ENCODE measurements at regions not wholly inside any gene's neighbourhood (a gene's known extent, or its start where the extent isn't known, plus 50 kb on each side); places are given as distances from the start of the nearest gene placed in this dataset.
A peak's percentile ranks its signal among the peaks of the same experiment; 100 is the strongest.

DNA sequence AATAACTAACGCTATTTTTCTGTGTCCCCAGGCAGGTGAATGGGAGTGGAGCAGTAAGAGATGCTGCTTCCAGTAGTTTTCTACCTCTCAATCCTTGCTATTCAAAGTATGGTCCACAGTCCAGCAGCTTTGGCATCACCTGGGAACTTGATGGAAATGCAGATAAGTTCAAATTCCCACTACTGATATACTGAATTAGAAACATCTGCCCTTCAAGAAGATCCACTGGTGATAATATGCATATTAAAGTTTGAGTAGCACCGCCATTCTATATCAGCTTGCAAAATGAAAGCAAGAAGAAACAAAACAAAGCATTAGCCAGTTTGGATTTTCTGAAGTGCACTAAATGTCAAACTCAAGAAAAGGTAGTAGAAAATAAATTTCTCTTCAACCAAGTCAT, 906.2 kb upstream of the PCDH20 start:
- no peak overlapping the region for H3K4me3 ChIP-seq
- H3K27me3 ChIP-seq, result no peaks in the 10 kb centered on the region
- TF ChIP-seq POLR2A (IDR thresholded peaks at IDR 0.05) (no peak), EP300 (IDR thresholded peaks at IDR 0.05) (no peak), CTCF (IDR thresholded peaks at IDR 0.05) (no peak)
- no peak for DNase-seq (ENCODE audit: low spot score in 2 of 2)
- WGBS, 2 donors, result 83 to 89% methylated on average over 2 of the region's 2 CpGs
- H3K9me3 ChIP-seq, result no peaks in the 10 kb centered on the region
- no peaks in the 10 kb centered on the region for H3K4me1 ChIP-seq
- H3K36me3 ChIP-seq, result no peaks in the 10 kb centered on the region
- no peak overlapping the region for H3K27ac ChIP-seq

DNA sequence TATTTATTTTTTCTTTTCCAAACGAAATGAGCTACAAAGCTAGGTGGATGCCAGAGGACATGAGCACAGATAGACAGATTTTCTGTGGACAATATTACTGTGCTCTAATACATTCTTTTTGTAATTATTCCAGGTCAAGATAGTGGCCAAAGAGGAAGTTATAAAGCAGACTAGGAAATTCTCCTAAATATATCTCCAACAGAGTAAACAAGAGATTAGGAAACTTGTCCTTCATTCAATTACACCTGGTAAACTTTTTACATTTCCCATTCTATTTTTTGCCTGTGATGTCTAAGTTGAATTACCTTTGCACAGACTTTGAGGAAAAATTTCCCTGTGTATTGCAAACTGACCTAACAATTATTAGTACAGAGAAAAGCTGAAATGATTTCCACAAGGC, 905.5 kb upstream of the PCDH20 start:
- WGBS, 2 donors, result 22 to 24% methylated on average over 1 of the region's 1 CpG
- H3K9me3 ChIP-seq, result no peaks in the 10 kb centered on the region
- H3K4me3 ChIP-seq, result no peak overlapping the region
- no peak overlapping the region for H3K27ac ChIP-seq
- DNase-seq (ENCODE audit: low spot score in 2 of 2), result no peak
- no peaks in the 10 kb centered on the region for H3K36me3 ChIP-seq
- TF ChIP-seq POLR2A (IDR thresholded peaks at IDR 0.05), result no peak
- no peak for TF ChIP-seq EP300 (IDR thresholded peaks at IDR 0.05)
- no peak for TF ChIP-seq CTCF (IDR thresholded peaks at IDR 0.05)
- H3K4me1 ChIP-seq, result no peaks in the 10 kb centered on the region
- no peaks in the 10 kb centered on the region for H3K27me3 ChIP-seq

DNA sequence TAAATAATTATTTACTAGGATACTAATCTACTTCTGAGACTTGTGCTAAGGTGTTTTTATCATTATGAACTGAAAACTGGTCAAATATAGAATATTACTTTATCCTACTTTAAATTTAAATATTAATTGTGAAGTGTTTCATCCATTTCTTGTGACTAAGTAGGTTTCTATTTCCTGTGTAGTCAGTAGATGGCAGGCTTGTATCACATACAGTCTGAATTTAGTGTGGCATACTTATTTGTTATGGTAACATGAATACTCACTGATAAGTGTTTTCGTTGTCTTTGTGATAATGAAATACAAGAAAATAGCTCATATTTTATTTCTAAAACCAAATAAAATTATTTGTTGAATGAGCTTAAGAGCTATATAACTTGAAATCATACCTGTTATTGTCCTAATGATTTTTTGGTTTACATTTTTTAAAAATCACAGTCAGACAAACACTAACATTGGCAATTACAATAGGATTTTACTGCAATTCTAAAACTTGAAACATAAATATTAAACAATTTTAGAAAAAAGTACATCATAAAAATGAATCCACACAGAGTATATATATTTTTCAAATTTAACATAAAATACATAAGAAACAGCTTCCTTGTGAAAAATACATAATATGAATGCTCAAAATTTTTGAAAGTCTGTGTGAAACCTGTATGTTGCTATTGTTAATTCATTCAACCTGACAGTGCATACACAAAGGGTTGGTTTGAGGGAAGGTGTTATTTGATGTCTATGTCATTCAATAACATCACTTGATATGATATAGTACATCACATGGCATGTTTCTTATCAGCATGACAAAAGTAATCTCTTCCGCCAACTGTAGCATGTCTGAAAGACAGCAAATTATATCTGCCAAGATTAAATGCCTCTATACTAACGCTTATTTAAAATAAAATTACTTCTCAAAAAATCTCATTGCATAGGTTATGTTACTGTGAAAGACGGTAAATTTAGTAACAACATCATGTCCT, 904.8 kb upstream of the PCDH20 start:
- 61 to 67% methylated on average over 4 of the region's 4 CpGs for WGBS, 2 donors
- no peak for TF ChIP-seq POLR2A (IDR thresholded peaks at IDR 0.05)
- TF ChIP-seq EP300 (IDR thresholded peaks at IDR 0.05), result no peak
- TF ChIP-seq CTCF (IDR thresholded peaks at IDR 0.05), result peak; percentile 21 to 47 (median 36)
- DNase-seq (ENCODE audit: low spot score in 2 of 2), result no peak
- Histone ChIP-seq H3K4me3 (no peak overlapping the region), H3K27ac (no peak overlapping the region), H3K36me3 (no peaks in the 10 kb centered on the region), H3K9me3 (no peaks in the 10 kb centered on the region), H3K4me1 (no peaks in the 10 kb centered on the region), H3K27me3 (no peaks in the 10 kb centered on the region)

DNA sequence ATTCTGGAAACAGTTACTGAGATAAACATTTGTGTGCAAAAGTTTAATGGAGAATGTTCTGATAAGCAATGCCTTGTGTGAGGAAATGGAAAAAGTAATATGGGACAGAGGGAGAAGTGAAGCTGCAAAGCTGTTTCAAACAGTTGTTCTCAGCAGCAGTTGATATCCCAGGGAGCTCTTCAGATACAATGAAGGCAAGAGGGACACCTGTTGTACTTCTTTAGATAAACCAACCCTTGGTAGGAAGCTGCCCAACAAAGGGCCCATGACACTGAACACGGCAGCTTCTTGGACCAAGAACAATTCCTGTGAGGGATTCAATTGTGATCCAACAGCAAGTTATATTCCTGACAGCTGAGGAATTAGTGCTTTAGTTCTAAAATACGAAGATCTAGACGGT, 894.3 kb upstream of the PCDH20 start:
- H3K27me3 ChIP-seq, result no peaks in the 10 kb centered on the region

GRCh38 chr13:62305756-62306155, 890.1 kb upstream of the PCDH20 start:
- no peaks in the 10 kb centered on the region for H3K4me1 ChIP-seq
- no peaks in the 10 kb centered on the region for H3K36me3 ChIP-seq
- no peaks in the 10 kb centered on the region for H3K9me3 ChIP-seq
- TF ChIP-seq POLR2A (IDR thresholded peaks at IDR 0.05), result no peak
- no peak for TF ChIP-seq EP300 (IDR thresholded peaks at IDR 0.05)
- WGBS, 2 donors, result 76 to 79% methylated on average over 3 of the region's 3 CpGs
- no peak for DNase-seq (ENCODE audit: low spot score in 2 of 2)
- no peak overlapping the region for H3K27ac ChIP-seq
- H3K4me3 ChIP-seq, result no peak overlapping the region
- no peaks in the 10 kb centered on the region for H3K27me3 ChIP-seq

More for the DNA sequence above, 894.3 kb upstream of the PCDH20 start:
- WGBS, 2 donors, result 66 to 72% methylated on average over 3 of the region's 3 CpGs
- H3K9me3 ChIP-seq, result no peaks in the 10 kb centered on the region
- H3K36me3 ChIP-seq, result no peaks in the 10 kb centered on the region
- TF ChIP-seq EP300 (IDR thresholded peaks at IDR 0.05), result no peak
- no peak for DNase-seq (ENCODE audit: low spot score in 2 of 2)
- H3K27ac ChIP-seq, result no peak overlapping the region
- no peaks in the 10 kb centered on the region for H3K4me1 ChIP-seq
- no peak overlapping the region for H3K4me3 ChIP-seq

GRCh38 chr13:62302341-62302740, 886.7 kb upstream of the PCDH20 start:
- no peak for TF ChIP-seq POLR2A (IDR thresholded peaks at IDR 0.05)
- no peak for TF ChIP-seq CTCF (IDR thresholded peaks at IDR 0.05)
- no peak for TF ChIP-seq EP300 (IDR thresholded peaks at IDR 0.05)
- no peak overlapping the region for H3K4me3 ChIP-seq
- no peaks in the 10 kb centered on the region for H3K27me3 ChIP-seq
- no peaks in the 10 kb centered on the region for H3K36me3 ChIP-seq
- H3K9me3 ChIP-seq, result no peaks in the 10 kb centered on the region
- H3K4me1 ChIP-seq, result no peaks in the 10 kb centered on the region
- no peak overlapping the region for H3K27ac ChIP-seq
- DNase-seq (ENCODE audit: low spot score in 2 of 2), result no peak
- 48 to 68% methylated on average over 2 of the region's 2 CpGs for WGBS, 2 donors
